SHP77 (cell line): ENCODE measurements at regions not wholly inside any gene's neighbourhood (a gene's known extent, or its start where the extent isn't known, plus 50 kb on each side); places are given as distances from the start of the nearest gene placed in this dataset.
"Not testable (repeated sequence)": the region's sequence is repeated elsewhere in the genome, so short reads cannot be mapped to it uniquely, and the experiment has no call there.

Experiments
- DNase-seq, 2 experiments: peaks; one replicate each; lab custom pipeline; 2025; lab: John Stamatoyannopoulos, UW

GRCh38 chr10:56298941-56299340 lies 62.1 kb downstream of the ZWINT start:
- no peak for DNase-seq

- DNase-seq = no peak
Measured at GRCh38 chr10:56296618-56297017, 64.4 kb downstream of the ZWINT start.

- no peak for DNase-seq
Measured at GRCh38 chr10:56288403-56288802, 72.7 kb downstream of the ZWINT start.

- no peak for DNase-seq
Measured at GRCh38 chr10:56286096-56286495, 75.0 kb downstream of the ZWINT start.

- DNase-seq = no peak
Measured at GRCh38 chr10:56279270-56279669, 81.8 kb downstream of the ZWINT start.

- DNase-seq = no peak
Measured at GRCh38 chr10:56269181-56269580, 91.9 kb downstream of the ZWINT start.

- DNase-seq = no peak
Measured at GRCh38 chr10:56266120-56266519, 94.9 kb downstream of the ZWINT start.

GRCh38 chr10:56258991-56259390 lies 102.1 kb downstream of the ZWINT start:
- no peak for DNase-seq

- DNase-seq = no peak
Measured at GRCh38 chr10:56258378-56258777, 102.7 kb downstream of the ZWINT start.

- DNase-seq = no peak
Measured at GRCh38 chr10:56255298-56255697, 105.8 kb downstream of the ZWINT start.

GRCh38 chr10:56240471-56240870 lies 120.6 kb downstream of the ZWINT start:
- DNase-seq = no peak

- DNase-seq = no peak
Measured at GRCh38 chr10:56231436-56231835, 129.6 kb downstream of the ZWINT start.

- no peak for DNase-seq
Measured at GRCh38 chr10:56222237-56222636, 138.8 kb downstream of the ZWINT start.

GRCh38 chr10:56212951-56213350 lies 148.1 kb downstream of the ZWINT start:
- no peak for DNase-seq

GRCh38 chr10:56181607-56182006 lies 179.5 kb downstream of the ZWINT start:
- DNase-seq = no peak

GRCh38 chr10:56178210-56178609 lies 182.8 kb downstream of the ZWINT start:
- no peak for DNase-seq

GRCh38 chr10:56155091-56155513 lies 206.0 kb downstream of the ZWINT start:
- DNase-seq = not testable (repeated sequence)

GRCh38 chr10:56146806-56147205 lies 214.3 kb downstream of the ZWINT start:
- no peak for DNase-seq

GRCh38 chr10:56142092-56142728 lies 218.8 kb downstream of the ZWINT start:
- no peak for DNase-seq

GRCh38 chr10:56139405-56139804 lies 221.7 kb downstream of the ZWINT start:
- no peak for DNase-seq

- no peak for DNase-seq
Measured at GRCh38 chr10:56135828-56136227, 225.2 kb downstream of the ZWINT start.

GRCh38 chr10:56123247-56123646 lies 237.8 kb downstream of the ZWINT start:
- no peak for DNase-seq

- no peak for DNase-seq
Measured at GRCh38 chr10:56116684-56117083, 244.4 kb downstream of the ZWINT start.

- DNase-seq = no peak
Measured at GRCh38 chr10:56109454-56109853, 251.6 kb downstream of the ZWINT start.
